AG09319 (cell line): ENCODE measurements at regions not wholly inside any gene's neighbourhood (a gene's known extent, or its start where the extent isn't known, plus 50 kb on each side); places are given as distances from the start of the nearest gene placed in this dataset.

Experiments used
- DNase-seq: peaks from one replicate; pipeline ENCODE4 v3.0.0-alpha.2; 2010; ENCODE audit warnings: low read depth; ENCODE audit errors: extremely low read depth
- TF ChIP-seq, protein P1 (sequence below): IDR thresholded peaks from 2 replicates; pipeline ENCODE4 v1.5.1; 2011; ENCODE audit warnings: low read depth, mild to moderate bottlenecking, inconsistent platforms, low read length, moderate library complexity

DNA sequence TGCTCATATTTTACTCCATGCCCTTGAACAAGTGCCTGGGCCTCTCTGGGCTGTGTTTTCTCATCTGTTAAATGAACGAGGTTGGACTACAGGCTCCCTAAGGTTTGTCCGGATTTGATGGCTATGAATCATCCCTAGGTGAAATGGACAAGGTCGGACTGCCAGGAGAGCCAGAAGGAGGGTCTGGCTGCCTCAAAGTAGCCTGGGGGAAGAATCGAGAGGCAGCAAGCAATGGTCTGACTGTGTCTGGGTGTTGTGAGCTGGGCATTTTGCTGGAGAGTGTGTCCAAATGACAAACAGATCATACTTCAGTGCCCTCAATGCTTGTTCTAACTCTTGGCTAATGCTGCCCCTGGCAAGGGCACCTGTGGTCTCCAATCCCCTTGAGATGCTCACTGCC, 730.9 kb downstream of the PTPRU start:
- DNase-seq, result no peak
- TF ChIP-seq, protein P1, sequence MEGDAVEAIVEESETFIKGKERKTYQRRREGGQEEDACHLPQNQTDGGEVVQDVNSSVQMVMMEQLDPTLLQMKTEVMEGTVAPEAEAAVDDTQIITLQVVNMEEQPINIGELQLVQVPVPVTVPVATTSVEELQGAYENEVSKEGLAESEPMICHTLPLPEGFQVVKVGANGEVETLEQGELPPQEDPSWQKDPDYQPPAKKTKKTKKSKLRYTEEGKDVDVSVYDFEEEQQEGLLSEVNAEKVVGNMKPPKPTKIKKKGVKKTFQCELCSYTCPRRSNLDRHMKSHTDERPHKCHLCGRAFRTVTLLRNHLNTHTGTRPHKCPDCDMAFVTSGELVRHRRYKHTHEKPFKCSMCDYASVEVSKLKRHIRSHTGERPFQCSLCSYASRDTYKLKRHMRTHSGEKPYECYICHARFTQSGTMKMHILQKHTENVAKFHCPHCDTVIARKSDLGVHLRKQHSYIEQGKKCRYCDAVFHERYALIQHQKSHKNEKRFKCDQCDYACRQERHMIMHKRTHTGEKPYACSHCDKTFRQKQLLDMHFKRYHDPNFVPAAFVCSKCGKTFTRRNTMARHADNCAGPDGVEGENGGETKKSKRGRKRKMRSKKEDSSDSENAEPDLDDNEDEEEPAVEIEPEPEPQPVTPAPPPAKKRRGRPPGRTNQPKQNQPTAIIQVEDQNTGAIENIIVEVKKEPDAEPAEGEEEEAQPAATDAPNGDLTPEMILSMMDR, result no peak

DNA sequence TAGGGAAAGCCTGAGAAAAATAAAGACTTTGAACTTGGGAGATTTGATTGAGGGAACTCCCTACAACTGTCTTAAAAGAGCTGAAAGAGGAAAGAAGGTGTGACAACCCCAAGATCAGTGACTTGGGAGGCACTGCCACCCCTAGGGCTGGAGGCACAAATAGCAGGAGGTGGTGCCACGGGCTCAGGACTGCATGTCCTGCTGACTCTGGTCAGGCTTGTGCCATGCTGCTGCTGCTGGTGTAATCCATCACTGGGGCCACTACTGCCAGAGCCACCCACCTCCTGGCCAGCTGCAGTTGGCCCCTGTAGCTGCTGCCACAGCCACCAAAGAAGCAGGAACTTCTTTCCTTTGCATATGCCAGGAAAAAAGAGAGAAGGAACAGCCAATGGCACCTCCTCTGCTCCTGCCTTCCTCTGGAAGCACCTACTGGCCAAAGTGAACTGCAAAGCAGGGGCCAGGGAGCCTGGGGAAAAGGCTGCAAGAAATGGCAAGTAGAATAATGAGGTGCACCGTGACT, 730.3 kb downstream of the PTPRU start:
- no peak for DNase-seq
- TF ChIP-seq, protein P1, result no peak

DNA sequence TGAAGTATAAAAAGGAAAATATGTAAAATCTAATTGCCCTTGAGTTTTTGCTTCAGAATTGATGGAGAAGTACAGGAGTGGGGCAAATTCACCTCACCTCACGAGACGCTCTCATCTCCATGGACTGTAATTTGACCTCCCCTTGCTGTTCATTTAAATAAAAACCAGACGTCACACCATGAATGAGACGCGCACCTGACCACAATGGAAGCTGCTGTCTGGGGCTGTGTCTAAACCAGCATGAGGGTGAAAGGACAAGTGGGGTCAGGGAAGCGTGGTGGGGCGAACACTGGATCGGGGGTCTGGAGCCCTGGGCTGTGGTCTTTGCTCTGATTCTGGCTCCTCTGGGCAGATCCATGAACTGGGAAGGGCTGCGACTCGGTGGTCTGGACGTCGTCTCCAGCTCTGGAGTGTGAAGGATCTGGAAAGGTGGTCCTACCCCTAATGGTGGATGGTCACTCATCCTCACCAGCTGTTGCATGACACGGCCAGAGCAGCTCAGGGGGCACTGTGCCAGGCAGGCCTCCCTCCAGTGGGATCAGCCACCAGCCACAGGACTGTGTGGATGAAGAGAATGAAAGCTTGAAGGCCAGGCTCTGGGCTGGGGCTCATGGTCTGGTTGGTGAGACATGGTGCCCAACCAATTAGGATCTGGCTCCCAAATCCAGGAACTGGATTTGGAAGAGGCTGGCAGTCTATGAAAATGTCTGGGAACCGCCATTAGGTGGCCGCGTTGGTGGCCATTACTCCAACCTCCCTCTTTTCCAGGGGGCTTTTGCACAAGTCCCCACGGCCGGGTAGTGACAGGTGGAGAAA, 728.6 kb downstream of the PTPRU start:
- TF ChIP-seq, protein P1, result no peak
- DNase-seq, result no peak

DNA sequence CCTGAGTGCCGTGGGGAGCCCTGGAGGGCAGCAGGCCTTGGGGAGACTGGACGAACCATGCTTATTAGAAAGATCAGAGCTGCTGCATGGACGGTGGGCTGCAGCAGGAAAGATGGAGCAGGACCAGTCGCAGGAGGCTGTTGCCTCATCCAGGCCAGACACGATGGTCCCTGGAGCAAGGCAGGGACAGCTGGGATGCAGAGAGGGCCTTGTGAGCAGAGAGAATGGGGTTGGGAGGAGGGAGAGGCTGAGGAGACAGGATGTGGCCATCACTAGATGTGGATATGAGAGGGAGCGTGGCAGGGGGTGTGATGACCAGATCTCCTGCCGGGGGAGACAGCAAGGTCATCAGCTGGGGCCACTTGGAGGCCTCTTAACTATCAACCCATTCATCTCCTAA, 727.6 kb downstream of the PTPRU start:
- TF ChIP-seq, protein P1, result no peak
- no peak for DNase-seq

DNA sequence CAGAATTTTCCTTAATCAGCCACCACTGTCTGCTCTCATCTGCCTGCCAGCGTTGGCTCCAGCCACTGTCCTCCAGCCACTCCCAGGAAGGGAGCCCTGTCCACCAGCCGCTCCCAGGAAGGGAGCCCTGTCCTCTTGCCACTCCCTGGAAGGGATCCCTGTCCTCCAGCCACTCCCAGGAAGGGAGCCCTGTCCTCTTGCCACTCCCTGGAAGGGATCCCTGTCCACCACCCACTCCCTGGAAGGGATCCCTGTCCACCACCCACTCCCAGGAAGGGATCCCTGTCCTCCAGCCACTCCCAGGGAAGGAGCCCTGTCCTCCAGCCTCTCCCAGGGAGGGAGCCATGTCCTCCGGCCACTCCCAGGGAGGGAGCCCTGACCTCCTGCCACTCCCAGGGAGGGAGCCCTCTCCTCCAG, 726.5 kb downstream of the PTPRU start:
- TF ChIP-seq, protein P1, result no peak
- DNase-seq, result no peak

DNA sequence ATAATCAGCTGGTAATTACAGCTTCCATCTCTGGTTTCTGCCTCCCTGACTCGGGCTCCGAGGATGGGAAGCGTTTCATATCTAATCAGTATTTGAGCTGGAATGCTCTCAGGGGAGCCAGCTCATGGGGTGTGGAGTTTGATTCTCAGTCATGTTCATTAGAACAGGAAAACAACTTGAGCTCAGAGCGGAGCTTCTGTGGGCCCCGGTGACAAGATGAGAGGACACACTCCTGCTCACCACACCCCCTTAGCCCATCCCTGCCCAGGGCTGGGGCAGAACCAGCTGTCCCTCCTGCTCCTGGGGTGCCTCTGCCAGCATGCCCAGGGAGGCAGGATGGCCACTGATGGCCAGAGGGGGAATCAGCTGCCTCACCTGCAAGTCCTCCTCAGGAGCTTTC, 726.0 kb downstream of the PTPRU start:
- DNase-seq, result no peak
- TF ChIP-seq, protein P1, result no peak

DNA sequence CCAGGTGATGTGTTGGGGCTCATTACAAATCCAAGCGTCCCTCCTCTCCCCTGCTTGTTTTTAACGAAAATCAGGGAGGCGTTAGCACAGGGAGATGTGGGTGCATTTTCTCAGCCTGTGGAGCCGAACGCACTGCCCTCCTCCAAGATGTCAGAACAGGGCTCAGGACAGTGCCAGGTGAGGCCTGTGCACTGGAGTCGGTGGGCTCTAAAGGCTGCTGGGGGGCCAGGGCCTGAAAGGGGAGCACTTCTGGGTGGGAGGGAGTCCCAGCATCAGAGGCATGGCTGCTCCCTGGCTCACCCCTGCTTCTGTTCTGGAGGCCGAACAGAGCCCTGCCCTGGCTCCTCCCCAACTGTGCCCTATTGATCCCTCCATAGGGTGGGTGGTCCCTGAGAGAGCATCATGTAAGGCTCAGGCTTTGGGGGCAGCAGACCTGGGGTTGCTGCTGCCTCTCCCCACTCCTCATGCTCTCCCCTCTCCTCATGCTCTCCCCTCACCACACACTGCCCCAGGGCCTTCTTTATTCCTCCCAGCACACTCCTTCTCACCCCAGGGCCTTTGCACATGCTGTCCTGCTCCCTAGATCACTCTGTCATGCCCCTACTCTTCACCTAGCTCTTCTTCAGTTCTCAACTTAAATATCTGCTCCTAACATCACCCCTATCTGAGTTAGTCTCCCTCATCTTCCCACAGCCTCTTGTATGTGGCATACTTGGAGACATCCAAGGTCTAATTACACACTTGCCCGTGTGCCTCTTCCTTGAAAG, 725.2 kb downstream of the PTPRU start:
- TF ChIP-seq, protein P1, result no peak
- no peak for DNase-seq
